Osteoblast (primary cell): ENCODE measurements at regions not wholly inside any gene's neighbourhood (a gene's known extent, or its start where the extent isn't known, plus 50 kb on each side); places are given as distances from the start of the nearest gene placed in this dataset.

Experiments
- DNase-seq: peaks from one replicate; pipeline ENCODE4 v3.0.0; 2011; ENCODE audit warnings: low spot score, mixed read lengths; ENCODE audit not compliant: insufficient read length; ENCODE audit errors: missing footprints
- H2AFZ ChIP-seq: 2 replicates; pipeline ENCODE4 v1.6.0; 2011; ENCODE audit warnings: mild to moderate bottlenecking, low read length
- H3K27ac ChIP-seq: 2 replicates; pipeline ENCODE4 v1.5.1; 2011; ENCODE audit warnings: mild to moderate bottlenecking, low read depth, low read length, moderate library complexity
- H3K27me3 ChIP-seq: 2 replicates; pipeline ENCODE4 v1.6.0; 2012; ENCODE audit warnings: mild to moderate bottlenecking, control low read depth, inconsistent platforms, low read length, moderate library complexity; ENCODE audit not compliant: insufficient read depth
- H3K36me3 ChIP-seq: 2 replicates; pipeline ENCODE4 v1.5.1; 2011; ENCODE audit warnings: mild to moderate bottlenecking, low read length, control low read depth, moderate library complexity; ENCODE audit not compliant: insufficient read depth
- H3K4me1 ChIP-seq: 2 replicates; pipeline ENCODE4 v1.5.1; 2011; ENCODE audit warnings: mild to moderate bottlenecking, low read length, control low read depth, moderate library complexity; ENCODE audit not compliant: insufficient read depth
- H3K4me2 ChIP-seq: 2 replicates; pipeline ENCODE4 v1.6.0; 2011; ENCODE audit warnings: mild to moderate bottlenecking, low read length; ENCODE audit not compliant: insufficient read depth
- H3K4me3 ChIP-seq: fragments of 200-600 bp; sonication (generic); 3 replicates; pipeline ENCODE4 v1.5.1; 2012; ENCODE audit warnings: mild to moderate bottlenecking, low read length, inconsistent platforms; ENCODE audit not compliant: insufficient read depth
- H3K79me2 ChIP-seq: 2 replicates; pipeline ENCODE4 v1.6.0; 2012; ENCODE audit warnings: mild to moderate bottlenecking, low read length, control low read depth, inconsistent platforms; ENCODE audit not compliant: insufficient read depth
- H3K9me3 ChIP-seq: 2 replicates; pipeline ENCODE4 v1.5.1; 2011; ENCODE audit warnings: low read depth, low read length, control low read depth
- H4K20me1 ChIP-seq: 2 replicates; pipeline ENCODE4 v1.6.0; 2012; ENCODE audit warnings: mild to moderate bottlenecking, low read length, control low read depth; ENCODE audit not compliant: insufficient read depth
- CTCF ChIP-seq: IDR thresholded peaks from 2 replicates; pipeline ENCODE4 v1.5.1; 2011; ENCODE audit warnings: mild to moderate bottlenecking, low read depth, low read length, moderate library complexity; ENCODE audit errors: extremely low read depth

DNA sequence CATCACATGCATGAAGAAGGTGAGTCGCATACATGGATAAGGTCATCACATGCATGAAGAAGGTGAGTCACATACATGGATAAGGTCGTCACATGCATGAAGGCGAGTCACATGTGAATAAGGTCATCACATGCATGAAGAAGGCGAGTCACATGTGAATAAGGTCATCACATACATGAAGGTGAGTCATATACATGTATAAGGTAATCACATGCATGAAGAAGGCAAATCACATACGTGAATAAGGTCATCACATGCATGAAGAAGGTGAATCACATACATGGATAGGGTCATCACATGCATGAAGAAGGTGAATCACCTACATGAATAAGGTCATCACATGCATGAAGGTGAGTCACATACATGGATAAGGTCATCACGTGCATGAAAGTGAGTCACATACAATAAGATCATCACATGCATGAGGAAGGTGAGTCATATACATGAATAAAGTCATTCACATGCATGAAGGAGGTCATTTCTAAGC, 105.1 kb upstream of the SDK2 start:
- no peaks in the 10 kb centered on the region for H3K36me3 ChIP-seq
- no peak overlapping the region for H3K4me3 ChIP-seq
- no peaks in the 10 kb centered on the region for H4K20me1 ChIP-seq
- H3K79me2 ChIP-seq: no peaks in the 10 kb centered on the region
- TF ChIP-seq CTCF: no peak
- no peak overlapping the region for H3K27ac ChIP-seq
- H3K9me3 ChIP-seq: no peaks in the 10 kb centered on the region
- no peak overlapping the region for H2AFZ ChIP-seq
- no peak overlapping the region for H3K4me2 ChIP-seq
- H3K27me3 ChIP-seq: no peaks in the 10 kb centered on the region
- H3K4me1 ChIP-seq: no peaks in the 10 kb centered on the region
- DNase-seq: peak; percentile 34

- Histone ChIP-seq H4K20me1 (no peaks in the 10 kb centered on the region), H3K27me3 (no peaks in the 10 kb centered on the region), H3K27ac (no peak overlapping the region), H3K79me2 (no peaks in the 10 kb centered on the region), H2AFZ (no peak overlapping the region), H3K4me1 (no peaks in the 10 kb centered on the region), H3K36me3 (no peaks in the 10 kb centered on the region), H3K9me3 (no peaks in the 10 kb centered on the region), H3K4me2 (no peak overlapping the region), H3K4me3 (no peak overlapping the region)
- TF ChIP-seq CTCF: no peak
- DNase-seq: peak; percentile 18
Measured at GRCh38 chr17:73749928-73750605, 105.8 kb upstream of the SDK2 start.

GRCh38 chr17:73750975-73751374, 106.7 kb upstream of the SDK2 start:
- Histone ChIP-seq H3K79me2 (no peaks in the 10 kb centered on the region), H4K20me1 (no peaks in the 10 kb centered on the region), H3K27ac (no peak overlapping the region), H3K27me3 (no peaks in the 10 kb centered on the region), H3K36me3 (no peaks in the 10 kb centered on the region), H3K9me3 (no peaks in the 10 kb centered on the region), H3K4me3 (no peak overlapping the region), H3K4me2 (no peak overlapping the region), H3K4me1 (no peaks in the 10 kb centered on the region), H2AFZ (no peak overlapping the region)
- TF ChIP-seq CTCF: no peak
- DNase-seq: peak; percentile 37

DNA sequence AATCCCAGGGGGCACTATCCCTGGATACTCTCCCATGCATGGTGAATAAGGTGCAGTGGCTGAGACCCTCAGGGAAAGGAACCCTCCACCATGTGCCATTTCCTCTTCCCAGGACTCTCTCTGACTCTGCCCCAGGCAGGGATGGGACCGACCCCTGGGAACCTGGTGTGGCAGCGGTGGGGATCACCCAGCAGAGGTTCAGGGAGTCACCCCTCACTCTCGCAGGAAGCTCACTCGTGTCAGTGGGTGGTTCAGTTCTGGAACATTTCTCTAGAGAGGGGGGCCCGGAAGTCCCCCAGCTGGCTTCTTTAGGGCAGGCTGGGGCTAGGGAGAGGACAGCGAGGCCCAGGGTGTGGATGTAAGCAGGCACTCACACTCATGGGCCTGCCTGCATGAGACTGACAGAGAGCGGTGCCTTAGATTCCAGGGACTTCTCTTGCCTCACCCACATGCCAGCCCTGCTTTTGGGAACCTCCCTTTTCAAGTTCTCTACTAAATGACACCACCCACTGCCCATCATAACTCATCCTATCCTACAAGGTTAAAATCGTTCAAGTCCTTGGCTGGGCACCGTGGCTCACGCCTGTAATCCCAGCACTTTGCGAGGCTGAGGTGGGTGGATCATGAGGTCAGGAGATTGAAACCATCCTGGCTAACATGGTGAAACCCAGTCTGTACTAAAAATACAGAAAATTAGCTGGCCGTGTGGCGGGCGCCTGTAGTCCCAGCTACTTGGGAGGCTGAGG, 109.7 kb upstream of the SDK2 start:
- no peaks in the 10 kb centered on the region for H3K27me3 ChIP-seq
- no peaks in the 10 kb centered on the region for H4K20me1 ChIP-seq
- no peaks in the 10 kb centered on the region for H3K9me3 ChIP-seq
- no peak overlapping the region for H3K4me2 ChIP-seq
- TF ChIP-seq CTCF: no peak
- peak; percentile 48 for DNase-seq
- H3K27ac ChIP-seq: no peak overlapping the region
- no peaks in the 10 kb centered on the region for H3K4me1 ChIP-seq
- no peak overlapping the region for H2AFZ ChIP-seq
- H3K36me3 ChIP-seq: no peaks in the 10 kb centered on the region
- H3K4me3 ChIP-seq: no peak overlapping the region
- no peaks in the 10 kb centered on the region for H3K79me2 ChIP-seq
